ENCODE measurements at regions not wholly inside any gene's neighbourhood (a gene's known extent, or its start where the extent isn't known, plus 50 kb on each side); places are given as distances from the start of the nearest gene placed in this dataset.

GRCh38 chr12:46470975-46471374 is 98.4 kb upstream of the SLC38A2 start:
- Histone ChIP-seq H3K9me3 (ENCODE audit: control extremely low read depth in 1 of 5, control insufficient read depth in 4 of 5, insufficient read depth in 2 of 5, low read depth in 1 of 5, low read length in 4 of 5) (peaks cover 0 to 3% (median 0%) of the 10 kb centered on the region in 5 experiments), H3K36me3 (ENCODE audit: control insufficient read depth in 4 of 4, insufficient read depth in 4 of 4, low read length in 3 of 4) (no peaks in the 10 kb centered on the region), H3K27ac (ENCODE audit: insufficient read depth in 1 of 2, low read depth in 1 of 2, low read length in 2 of 2, poor library complexity in 1 of 2, severe bottlenecking in 2 of 2) (no peak overlapping the region), H3K27me3 (replicated peaks in 2 of 5; ENCODE audit: control insufficient read depth in 4 of 5, insufficient read depth in 5 of 5, low read length in 4 of 5) (no peaks in the 10 kb centered on the region), H3K4me3 (ENCODE audit: control insufficient read depth in 1 of 7, extremely low read depth in 1 of 7, insufficient read depth in 4 of 7, low read depth in 2 of 7, low read length in 6 of 7) (no peak overlapping the region), H3K4me1 (ENCODE audit: control extremely low read depth in 1 of 4, control insufficient read depth in 4 of 4, insufficient read depth in 4 of 4, low read length in 3 of 4) (peaks cover 18 to 56% (median 45%) of the 10 kb centered on the region in 4 experiments)
- POLR2A ChIA-PET = no interaction called here
- WGBS (ENCODE audit: insufficient coverage) = 90% methylated on average over 1 of the region's 1 CpG
- no peak for DNase-seq
- CTCF ChIA-PET = interaction anchor here (0.8 to 2.0 kb wide), 3 partner anchors 8 to 11 kb away, joined by 3 to 5 read pairs (median 3); no protein-coding TSS in a partner anchor

- DNase-seq = peak; percentile 55 to 88 (median 79)
- Histone ChIP-seq H3K27ac (ENCODE audit: insufficient read depth in 1 of 2, low read depth in 1 of 2, low read length in 2 of 2, poor library complexity in 1 of 2, severe bottlenecking in 2 of 2) (peak overlapping the region; percentile 41 to 71), H3K4me3 (ENCODE audit: control insufficient read depth in 1 of 7, extremely low read depth in 1 of 7, insufficient read depth in 4 of 7, low read depth in 2 of 7, low read length in 6 of 7) (peak overlapping the region in 3 of 7 experiments; percentile 20 to 58 (median 49)), H3K36me3 (ENCODE audit: control insufficient read depth in 4 of 4, insufficient read depth in 4 of 4, low read length in 3 of 4) (no peaks in the 10 kb centered on the region), H3K4me1 (ENCODE audit: control extremely low read depth in 1 of 4, control insufficient read depth in 4 of 4, insufficient read depth in 4 of 4, low read length in 3 of 4) (peaks cover 18 to 56% (median 45%) of the 10 kb centered on the region in 4 experiments), H3K27me3 (replicated peaks in 2 of 5; ENCODE audit: control insufficient read depth in 4 of 5, insufficient read depth in 5 of 5, low read length in 4 of 5) (no peaks in the 10 kb centered on the region), H3K9me3 (ENCODE audit: control extremely low read depth in 1 of 5, control insufficient read depth in 4 of 5, insufficient read depth in 2 of 5, low read depth in 1 of 5, low read length in 4 of 5) (peaks cover 0 to 3% (median 0%) of the 10 kb centered on the region in 5 experiments)
- POLR2A ChIA-PET = no interaction called here
- 64% methylated on average over 3 of the region's 6 CpGs for WGBS (ENCODE audit: insufficient coverage)
- CTCF ChIA-PET = interaction anchor here (0.8 to 2.0 kb wide), 4 partner anchors 9 to 38 kb away, joined by 3 to 5 read pairs (median 3); no protein-coding TSS in a partner anchor
Measured at GRCh38 chr12:46470036-46470627, 97.6 kb upstream of the SLC38A2 start.

GRCh38 chr12:46468813-46469212 is 96.2 kb upstream of the SLC38A2 start:
- Histone ChIP-seq H3K4me1 (ENCODE audit: control extremely low read depth in 1 of 4, control insufficient read depth in 4 of 4, insufficient read depth in 4 of 4, low read length in 3 of 4) (peaks cover 17 to 45% (median 35%) of the 10 kb centered on the region in 4 experiments), H3K9me3 (ENCODE audit: control extremely low read depth in 1 of 5, control insufficient read depth in 4 of 5, insufficient read depth in 2 of 5, low read depth in 1 of 5, low read length in 4 of 5) (peaks cover 0 to 5% (median 2%) of the 10 kb centered on the region in 5 experiments), H3K27ac (ENCODE audit: insufficient read depth in 1 of 2, low read depth in 1 of 2, low read length in 2 of 2, poor library complexity in 1 of 2, severe bottlenecking in 2 of 2) (no peak overlapping the region), H3K4me3 (ENCODE audit: control insufficient read depth in 1 of 7, extremely low read depth in 1 of 7, insufficient read depth in 4 of 7, low read depth in 2 of 7, low read length in 6 of 7) (no peak overlapping the region), H3K27me3 (replicated peaks in 2 of 5; ENCODE audit: control insufficient read depth in 4 of 5, insufficient read depth in 5 of 5, low read length in 4 of 5) (no peaks in the 10 kb centered on the region), H3K36me3 (ENCODE audit: control insufficient read depth in 4 of 4, insufficient read depth in 4 of 4, low read length in 3 of 4) (no peaks in the 10 kb centered on the region)
- DNase-seq = no peak
- ChIA-PET POLR2A (interaction anchor here (0.6 kb wide), 1 partner anchor 43 kb away, joined by 3 read pairs; no protein-coding TSS in a partner anchor), CTCF (no interaction called here)
- 100% methylated on average over 3 of the region's 4 CpGs for WGBS (ENCODE audit: insufficient coverage)

GRCh38 chr12:46468160-46468559 is 95.6 kb upstream of the SLC38A2 start:
- Histone ChIP-seq H3K36me3 (ENCODE audit: control insufficient read depth in 4 of 4, insufficient read depth in 4 of 4, low read length in 3 of 4) (no peaks in the 10 kb centered on the region), H3K27me3 (replicated peaks in 2 of 5; ENCODE audit: control insufficient read depth in 4 of 5, insufficient read depth in 5 of 5, low read length in 4 of 5) (no peaks in the 10 kb centered on the region), H3K4me3 (ENCODE audit: control insufficient read depth in 1 of 7, extremely low read depth in 1 of 7, insufficient read depth in 4 of 7, low read depth in 2 of 7, low read length in 6 of 7) (no peak overlapping the region), H3K4me1 (ENCODE audit: control extremely low read depth in 1 of 4, control insufficient read depth in 4 of 4, insufficient read depth in 4 of 4, low read length in 3 of 4) (peaks cover 14 to 39% (median 31%) of the 10 kb centered on the region in 4 experiments), H3K27ac (ENCODE audit: insufficient read depth in 1 of 2, low read depth in 1 of 2, low read length in 2 of 2, poor library complexity in 1 of 2, severe bottlenecking in 2 of 2) (no peak overlapping the region), H3K9me3 (ENCODE audit: control extremely low read depth in 1 of 5, control insufficient read depth in 4 of 5, insufficient read depth in 2 of 5, low read depth in 1 of 5, low read length in 4 of 5) (peaks cover 0 to 5% (median 2%) of the 10 kb centered on the region in 5 experiments)
- ChIA-PET CTCF (no interaction called here), POLR2A (interaction anchor here (0.6 kb wide), 2 partner anchors 10 to 44 kb away, joined by 3 to 7 read pairs; no protein-coding TSS in a partner anchor)
- 100% methylated on average over 3 of the region's 6 CpGs for WGBS (ENCODE audit: insufficient coverage)
- no peak for DNase-seq

GRCh38 chr12:46465307-46465706 is 92.7 kb upstream of the SLC38A2 start:
- Histone ChIP-seq H3K4me3 (ENCODE audit: control insufficient read depth in 1 of 7, extremely low read depth in 1 of 7, insufficient read depth in 4 of 7, low read depth in 2 of 7, low read length in 6 of 7) (no peak overlapping the region), H3K27me3 (replicated peaks in 2 of 5; ENCODE audit: control insufficient read depth in 4 of 5, insufficient read depth in 5 of 5, low read length in 4 of 5) (no peaks in the 10 kb centered on the region), H3K27ac (ENCODE audit: insufficient read depth in 1 of 2, low read depth in 1 of 2, low read length in 2 of 2, poor library complexity in 1 of 2, severe bottlenecking in 2 of 2) (no peak overlapping the region), H3K4me1 (ENCODE audit: control extremely low read depth in 1 of 4, control insufficient read depth in 4 of 4, insufficient read depth in 4 of 4, low read length in 3 of 4) (peaks cover 12 to 24% (median 18%) of the 10 kb centered on the region in 4 experiments), H3K9me3 (ENCODE audit: control extremely low read depth in 1 of 5, control insufficient read depth in 4 of 5, insufficient read depth in 2 of 5, low read depth in 1 of 5, low read length in 4 of 5) (peaks cover 0 to 5% (median 2%) of the 10 kb centered on the region in 5 experiments), H3K36me3 (ENCODE audit: control insufficient read depth in 4 of 4, insufficient read depth in 4 of 4, low read length in 3 of 4) (no peaks in the 10 kb centered on the region)
- CTCF ChIA-PET = no interaction called here
- DNase-seq = no peak
- POLR2A ChIA-PET = no interaction called here

- POLR2A ChIA-PET = no interaction called here
- no peak for DNase-seq
- Histone ChIP-seq H3K4me1 (ENCODE audit: control extremely low read depth in 1 of 4, control insufficient read depth in 4 of 4, insufficient read depth in 4 of 4, low read length in 3 of 4) (peaks cover 12 to 24% (median 19%) of the 10 kb centered on the region in 4 experiments), H3K27ac (ENCODE audit: insufficient read depth in 1 of 2, low read depth in 1 of 2, low read length in 2 of 2, poor library complexity in 1 of 2, severe bottlenecking in 2 of 2) (no peak overlapping the region), H3K36me3 (ENCODE audit: control insufficient read depth in 4 of 4, insufficient read depth in 4 of 4, low read length in 3 of 4) (no peaks in the 10 kb centered on the region), H3K27me3 (replicated peaks in 2 of 5; ENCODE audit: control insufficient read depth in 4 of 5, insufficient read depth in 5 of 5, low read length in 4 of 5) (no peaks in the 10 kb centered on the region), H3K4me3 (ENCODE audit: control insufficient read depth in 1 of 7, extremely low read depth in 1 of 7, insufficient read depth in 4 of 7, low read depth in 2 of 7, low read length in 6 of 7) (no peak overlapping the region), H3K9me3 (ENCODE audit: control extremely low read depth in 1 of 5, control insufficient read depth in 4 of 5, insufficient read depth in 2 of 5, low read depth in 1 of 5, low read length in 4 of 5) (peaks cover 0 to 5% (median 2%) of the 10 kb centered on the region in 5 experiments)
- WGBS (ENCODE audit: insufficient coverage) = 100% methylated on average over 1 of the region's 3 CpGs
- CTCF ChIA-PET = no interaction called here
Measured at GRCh38 chr12:46464863-46465262, 92.3 kb upstream of the SLC38A2 start.

GRCh38 chr12:46462641-46463355 is 90.2 kb upstream of the SLC38A2 start:
- peaks cover 21 to 41% (median 33%) of the 10 kb centered on the region in 4 experiments for H3K4me1 ChIP-seq (ENCODE audit: control extremely low read depth in 1 of 4, control insufficient read depth in 4 of 4, insufficient read depth in 4 of 4, low read length in 3 of 4)
- 100% methylated on average over 3 of the region's 3 CpGs for WGBS (ENCODE audit: insufficient coverage)
- ChIA-PET POLR2A (no interaction called here), CTCF (no interaction called here)
- DNase-seq = no peak
- H3K27me3 ChIP-seq (replicated peaks in 2 of 5; ENCODE audit: control insufficient read depth in 4 of 5, insufficient read depth in 5 of 5, low read length in 4 of 5) = no peaks in the 10 kb centered on the region
- H3K27ac ChIP-seq (ENCODE audit: insufficient read depth in 1 of 2, low read depth in 1 of 2, low read length in 2 of 2, poor library complexity in 1 of 2, severe bottlenecking in 2 of 2) = no peak overlapping the region
- H3K4me3 ChIP-seq (ENCODE audit: control insufficient read depth in 1 of 7, extremely low read depth in 1 of 7, insufficient read depth in 4 of 7, low read depth in 2 of 7, low read length in 6 of 7) = no peak overlapping the region
- peaks cover 0 to 4% (median 2%) of the 10 kb centered on the region in 5 experiments for H3K9me3 ChIP-seq (ENCODE audit: control extremely low read depth in 1 of 5, control insufficient read depth in 4 of 5, insufficient read depth in 2 of 5, low read depth in 1 of 5, low read length in 4 of 5)
- no peaks in the 10 kb centered on the region for H3K36me3 ChIP-seq (ENCODE audit: control insufficient read depth in 4 of 4, insufficient read depth in 4 of 4, low read length in 3 of 4)
